ENCODE measurements at regions not wholly inside any gene's neighbourhood (a gene's known extent, or its start where the extent isn't known, plus 50 kb on each side); places are given as distances from the start of the nearest gene placed in this dataset.

DNA sequence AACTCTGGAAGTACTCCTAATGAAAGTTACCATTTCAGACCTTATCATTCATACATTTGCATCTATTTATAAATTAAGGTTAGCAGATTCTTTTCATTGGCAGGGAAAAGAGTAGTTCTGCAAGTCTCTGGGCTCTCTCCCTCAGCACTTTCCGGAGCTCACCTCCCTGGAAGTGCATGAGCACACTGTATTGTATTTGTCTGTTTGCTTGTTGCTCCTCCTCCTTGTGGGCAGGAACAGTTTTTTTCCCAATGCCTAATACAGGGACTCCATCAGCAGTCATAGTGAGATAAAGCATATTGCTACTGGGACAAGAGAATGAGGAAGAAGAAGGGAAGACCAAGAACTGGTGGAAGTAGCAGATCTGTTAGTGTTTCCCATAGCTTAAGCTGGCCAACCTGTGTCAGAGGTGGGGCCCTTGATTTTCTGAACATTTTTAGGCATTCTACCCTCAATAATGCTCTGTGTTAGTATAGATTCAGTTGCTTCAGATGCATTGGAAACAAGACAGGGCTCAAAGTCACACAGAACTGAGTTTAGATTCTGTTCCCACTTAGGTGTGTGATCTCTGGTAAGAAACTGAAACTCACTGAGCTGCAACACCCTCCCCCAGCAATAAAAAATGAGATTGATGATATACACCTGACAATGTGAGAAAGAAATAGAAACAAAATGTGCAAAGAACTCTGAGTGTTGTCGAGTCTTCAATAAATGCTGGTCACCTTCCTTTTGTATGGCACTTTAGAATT lies 407.8 kb downstream of the TUSC7 start:
- H3K4me1 ChIP-seq (ENCODE audit: insufficient read depth): peaks cover 32% of the 10 kb centered on the region
- H4K20me1 ChIP-seq (replicated peaks; ENCODE audit: insufficient read depth): no peaks in the 10 kb centered on the region
- ATAC-seq (peak; percentile 59), DNase-seq (ENCODE audit: low spot score) (no peak)
- H3F3A ChIP-seq (replicated peaks; ENCODE audit: low read depth): no peaks in the 10 kb centered on the region
- H3K79me2 ChIP-seq (replicated peaks; ENCODE audit: insufficient read depth): no peaks in the 10 kb centered on the region
- no peak overlapping the region for H3K27ac ChIP-seq (ENCODE audit: low read depth)
- no peaks in the 10 kb centered on the region for H3K9me2 ChIP-seq (ENCODE audit: insufficient read depth)
- H2AFZ ChIP-seq: no peak overlapping the region
- Mint-ChIP-seq H3K36me3 (ENCODE audit: low read depth) (no peaks in the 10 kb centered on the region), H3K27ac (no peak overlapping the region), H3K4me1 (peaks cover 38% of the 10 kb centered on the region), H3K9me3 (no peaks in the 10 kb centered on the region), H3K27me3 (ENCODE audit: insufficient read depth, low read depth, poor library complexity) (no peaks in the 10 kb centered on the region), H3K4me3 (no peak overlapping the region)
- no peak overlapping the region for H3K4me3 ChIP-seq
- no peaks in the 10 kb centered on the region for H3K27me3 ChIP-seq (ENCODE audit: insufficient read depth)
- H3K36me3 ChIP-seq (ENCODE audit: insufficient read depth): no peaks in the 10 kb centered on the region
- TF ChIP-seq, protein P1, sequence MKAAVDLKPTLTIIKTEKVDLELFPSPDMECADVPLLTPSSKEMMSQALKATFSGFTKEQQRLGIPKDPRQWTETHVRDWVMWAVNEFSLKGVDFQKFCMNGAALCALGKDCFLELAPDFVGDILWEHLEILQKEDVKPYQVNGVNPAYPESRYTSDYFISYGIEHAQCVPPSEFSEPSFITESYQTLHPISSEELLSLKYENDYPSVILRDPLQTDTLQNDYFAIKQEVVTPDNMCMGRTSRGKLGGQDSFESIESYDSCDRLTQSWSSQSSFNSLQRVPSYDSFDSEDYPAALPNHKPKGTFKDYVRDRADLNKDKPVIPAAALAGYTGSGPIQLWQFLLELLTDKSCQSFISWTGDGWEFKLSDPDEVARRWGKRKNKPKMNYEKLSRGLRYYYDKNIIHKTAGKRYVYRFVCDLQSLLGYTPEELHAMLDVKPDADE (IDR thresholded peaks at IDR 0.05): no peak
- no peak for TF ChIP-seq JUNB (IDR thresholded peaks at IDR 0.05; ENCODE audit: unreplicated experiment)
- TF ChIP-seq, protein P2, sequence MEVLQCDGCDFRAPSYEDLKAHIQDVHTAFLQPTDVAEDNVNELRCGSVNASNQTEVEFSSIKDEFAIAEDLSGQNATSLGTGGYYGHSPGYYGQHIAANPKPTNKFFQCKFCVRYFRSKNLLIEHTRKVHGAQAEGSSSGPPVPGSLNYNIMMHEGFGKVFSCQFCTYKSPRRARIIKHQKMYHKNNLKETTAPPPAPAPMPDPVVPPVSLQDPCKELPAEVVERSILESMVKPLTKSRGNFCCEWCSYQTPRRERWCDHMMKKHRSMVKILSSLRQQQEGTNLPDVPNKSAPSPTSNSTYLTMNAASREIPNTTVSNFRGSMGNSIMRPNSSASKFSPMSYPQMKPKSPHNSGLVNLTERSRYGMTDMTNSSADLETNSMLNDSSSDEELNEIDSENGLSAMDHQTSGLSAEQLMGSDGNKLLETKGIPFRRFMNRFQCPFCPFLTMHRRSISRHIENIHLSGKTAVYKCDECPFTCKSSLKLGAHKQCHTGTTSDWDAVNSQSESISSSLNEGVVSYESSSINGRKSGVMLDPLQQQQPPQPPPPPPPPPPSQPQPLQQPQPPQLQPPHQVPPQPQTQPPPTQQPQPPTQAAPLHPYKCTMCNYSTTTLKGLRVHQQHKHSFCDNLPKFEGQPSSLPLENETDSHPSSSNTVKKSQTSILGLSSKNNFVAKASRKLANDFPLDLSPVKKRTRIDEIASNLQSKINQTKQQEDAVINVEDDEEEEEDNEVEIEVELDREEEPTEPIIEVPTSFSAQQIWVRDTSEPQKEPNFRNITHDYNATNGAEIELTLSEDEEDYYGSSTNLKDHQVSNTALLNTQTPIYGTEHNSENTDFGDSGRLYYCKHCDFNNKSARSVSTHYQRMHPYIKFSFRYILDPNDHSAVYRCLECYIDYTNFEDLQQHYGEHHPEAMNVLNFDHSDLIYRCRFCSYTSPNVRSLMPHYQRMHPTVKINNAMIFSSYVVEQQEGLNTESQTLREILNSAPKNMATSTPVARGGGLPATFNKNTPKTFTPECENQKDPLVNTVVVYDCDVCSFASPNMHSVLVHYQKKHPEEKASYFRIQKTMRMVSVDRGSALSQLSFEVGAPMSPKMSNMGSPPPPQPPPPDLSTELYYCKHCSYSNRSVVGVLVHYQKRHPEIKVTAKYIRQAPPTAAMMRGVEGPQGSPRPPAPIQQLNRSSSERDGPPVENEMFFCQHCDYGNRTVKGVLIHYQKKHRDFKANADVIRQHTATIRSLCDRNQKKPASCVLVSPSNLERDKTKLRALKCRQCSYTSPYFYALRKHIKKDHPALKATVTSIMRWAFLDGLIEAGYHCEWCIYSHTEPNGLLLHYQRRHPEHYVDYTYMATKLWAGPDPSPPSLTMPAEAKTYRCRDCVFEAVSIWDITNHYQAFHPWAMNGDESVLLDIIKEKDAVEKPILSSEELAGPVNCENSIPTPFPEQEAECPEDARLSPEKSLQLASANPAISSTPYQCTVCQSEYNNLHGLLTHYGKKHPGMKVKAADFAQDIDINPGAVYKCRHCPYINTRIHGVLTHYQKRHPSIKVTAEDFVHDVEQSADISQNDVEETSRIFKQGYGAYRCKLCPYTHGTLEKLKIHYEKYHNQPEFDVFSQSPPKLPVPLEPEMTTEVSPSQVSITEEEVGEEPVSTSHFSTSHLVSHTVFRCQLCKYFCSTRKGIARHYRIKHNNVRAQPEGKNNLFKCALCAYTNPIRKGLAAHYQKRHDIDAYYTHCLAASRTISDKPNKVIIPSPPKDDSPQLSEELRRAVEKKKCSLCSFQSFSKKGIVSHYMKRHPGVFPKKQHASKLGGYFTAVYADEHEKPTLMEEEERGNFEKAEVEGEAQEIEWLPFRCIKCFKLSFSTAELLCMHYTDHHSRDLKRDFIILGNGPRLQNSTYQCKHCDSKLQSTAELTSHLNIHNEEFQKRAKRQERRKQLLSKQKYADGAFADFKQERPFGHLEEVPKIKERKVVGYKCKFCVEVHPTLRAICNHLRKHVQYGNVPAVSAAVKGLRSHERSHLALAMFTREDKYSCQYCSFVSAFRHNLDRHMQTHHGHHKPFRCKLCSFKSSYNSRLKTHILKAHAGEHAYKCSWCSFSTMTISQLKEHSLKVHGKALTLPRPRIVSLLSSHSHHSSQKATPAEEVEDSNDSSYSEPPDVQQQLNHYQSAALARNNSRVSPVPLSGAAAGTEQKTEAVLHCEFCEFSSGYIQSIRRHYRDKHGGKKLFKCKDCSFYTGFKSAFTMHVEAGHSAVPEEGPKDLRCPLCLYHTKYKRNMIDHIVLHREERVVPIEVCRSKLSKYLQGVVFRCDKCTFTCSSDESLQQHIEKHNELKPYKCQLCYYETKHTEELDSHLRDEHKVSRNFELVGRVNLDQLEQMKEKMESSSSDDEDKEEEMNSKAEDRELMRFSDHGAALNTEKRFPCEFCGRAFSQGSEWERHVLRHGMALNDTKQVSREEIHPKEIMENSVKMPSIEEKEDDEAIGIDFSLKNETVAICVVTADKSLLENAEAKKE (CRISPR knock-in tag; IDR thresholded peaks at IDR 0.05): no peak
- TF ChIP-seq ZNF331 (CRISPR knock-in tag; IDR thresholded peaks at IDR 0.05; ENCODE audit: low read depth): no peak
- TF ChIP-seq NANOG (IDR thresholded peaks at IDR 0.05; ENCODE audit: borderline replicate concordance): no peak
- no peak for TF ChIP-seq EZH2phosphoT487 (IDR thresholded peaks at IDR 0.05; ENCODE audit: unreplicated experiment)
- TF ChIP-seq, protein P3, sequence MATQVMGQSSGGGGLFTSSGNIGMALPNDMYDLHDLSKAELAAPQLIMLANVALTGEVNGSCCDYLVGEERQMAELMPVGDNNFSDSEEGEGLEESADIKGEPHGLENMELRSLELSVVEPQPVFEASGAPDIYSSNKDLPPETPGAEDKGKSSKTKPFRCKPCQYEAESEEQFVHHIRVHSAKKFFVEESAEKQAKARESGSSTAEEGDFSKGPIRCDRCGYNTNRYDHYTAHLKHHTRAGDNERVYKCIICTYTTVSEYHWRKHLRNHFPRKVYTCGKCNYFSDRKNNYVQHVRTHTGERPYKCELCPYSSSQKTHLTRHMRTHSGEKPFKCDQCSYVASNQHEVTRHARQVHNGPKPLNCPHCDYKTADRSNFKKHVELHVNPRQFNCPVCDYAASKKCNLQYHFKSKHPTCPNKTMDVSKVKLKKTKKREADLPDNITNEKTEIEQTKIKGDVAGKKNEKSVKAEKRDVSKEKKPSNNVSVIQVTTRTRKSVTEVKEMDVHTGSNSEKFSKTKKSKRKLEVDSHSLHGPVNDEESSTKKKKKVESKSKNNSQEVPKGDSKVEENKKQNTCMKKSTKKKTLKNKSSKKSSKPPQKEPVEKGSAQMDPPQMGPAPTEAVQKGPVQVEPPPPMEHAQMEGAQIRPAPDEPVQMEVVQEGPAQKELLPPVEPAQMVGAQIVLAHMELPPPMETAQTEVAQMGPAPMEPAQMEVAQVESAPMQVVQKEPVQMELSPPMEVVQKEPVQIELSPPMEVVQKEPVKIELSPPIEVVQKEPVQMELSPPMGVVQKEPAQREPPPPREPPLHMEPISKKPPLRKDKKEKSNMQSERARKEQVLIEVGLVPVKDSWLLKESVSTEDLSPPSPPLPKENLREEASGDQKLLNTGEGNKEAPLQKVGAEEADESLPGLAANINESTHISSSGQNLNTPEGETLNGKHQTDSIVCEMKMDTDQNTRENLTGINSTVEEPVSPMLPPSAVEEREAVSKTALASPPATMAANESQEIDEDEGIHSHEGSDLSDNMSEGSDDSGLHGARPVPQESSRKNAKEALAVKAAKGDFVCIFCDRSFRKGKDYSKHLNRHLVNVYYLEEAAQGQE (IDR thresholded peaks at IDR 0.05; ENCODE audit: unreplicated experiment): no peak
- TF ChIP-seq CREB1 (CRISPR knock-in tag; IDR thresholded peaks at IDR 0.05; ENCODE audit: low read depth): no peak
- no peak for TF ChIP-seq EZH2 (IDR thresholded peaks at IDR 0.05; ENCODE audit: low read depth, unreplicated experiment)
- TF ChIP-seq POLR2AphosphoS5 (IDR thresholded peaks at IDR 0.05; ENCODE audit: low read depth): no peak
- H3K4me2 ChIP-seq: no peak overlapping the region

All from GM23338 (cell line).